Esophagus muscularis mucosa (tissue), 4 donors: ENCODE measurements at regions not wholly inside any gene's neighbourhood (a gene's known extent, or its start where the extent isn't known, plus 50 kb on each side); places are given as distances from the start of the nearest gene placed in this dataset.

Source experiments
- DNase-seq: peaks from one replicate; pipeline ENCODE4 v3.0.0-alpha.2; 2017; ENCODE audit errors: extremely low spot score
- H3K27ac ChIP-seq, 4 donors: fragments of 200-600 bp; sonication (generic); replicated peaks in 1 of 4; 1 replicate in 3 of 4; 2 replicates in 1 of 4; pipeline ENCODE4 v1.5.1; 2016 to 2019; ENCODE audit warnings: mild to moderate bottlenecking in 1 of 4
- H3K27me3 ChIP-seq, 4 donors: fragments of 200-600 bp; sonication (generic); one replicate each; pipeline versions ENCODE4 v1.5.1 to v1.6.0; 2016 to 2019
- H3K36me3 ChIP-seq, 4 donors: fragments of 200-600 bp; sonication (generic); one replicate each; pipeline ENCODE4 v1.5.1; 2016 to 2019
- H3K4me1 ChIP-seq, 4 donors: fragments of 200-600 bp; sonication (generic); one replicate each; pipeline ENCODE4 v1.5.1; 2016 to 2019
- H3K4me3 ChIP-seq, 4 donors: fragments of 200-600 bp; sonication (generic); 1 replicate in 2 of 4; 2 replicates in 2 of 4; pipeline ENCODE4 v1.5.1; 2016 to 2019; ENCODE audit warnings: mild to moderate bottlenecking in 4 of 4, moderate library complexity in 1 of 4
- H3K9me3 ChIP-seq, 4 donors: fragments of 200-600 bp; sonication (generic); 1 replicate in 3 of 4; 2 replicates in 1 of 4; pipeline ENCODE4 v1.5.1; 2016 to 2019
- EP300 ChIP-seq: sonication (generic); formaldehyde crosslinking; IDR thresholded peaks from one replicate; pipeline ENCODE4 v1.6.1; 2017; ENCODE audit warnings: antibody characterized with exemption
- POLR2A ChIP-seq: fragments of 450-650 bp; IDR thresholded peaks from one replicate; pipeline ENCODE4 v1.6.1; 2017; ENCODE audit warnings: antibody characterized with exemption, moderate library complexity, mild to moderate bottlenecking, low read depth
- POLR2AphosphoS5 ChIP-seq, 2 donors: sonication (generic); formaldehyde crosslinking; IDR thresholded peaks; one replicate each; pipeline ENCODE4 v1.6.1; 2017; ENCODE audit warnings: antibody characterized with exemption in 2 of 2
- WGBS: methylation state at CpG from one replicate; pipeline ENCODE4 v1.1.5; 2018; 5-methylcytosine and 5-hydroxymethylcytosine counted together
- intact Hi-C: fragments of 100-400 bp; cut with DNase I; formaldehyde crosslinking; loops from one replicate; pipeline ENCODE4 v1.15.1; 2023
- TF ChIP-seq, protein P1 (sequence below), 3 experiments: fragments of 200-600 bp in 2 of 3; fragments of 450-650 bp in 1 of 3; sonication (generic) in 2 of 3; IDR thresholded peaks; one replicate each; pipeline ENCODE4 v1.5.1; 2017 to 2019; ENCODE audit warnings: antibody characterized with exemption in 3 of 3, mild to moderate bottlenecking in 2 of 3, moderate library complexity in 1 of 3

DNA sequence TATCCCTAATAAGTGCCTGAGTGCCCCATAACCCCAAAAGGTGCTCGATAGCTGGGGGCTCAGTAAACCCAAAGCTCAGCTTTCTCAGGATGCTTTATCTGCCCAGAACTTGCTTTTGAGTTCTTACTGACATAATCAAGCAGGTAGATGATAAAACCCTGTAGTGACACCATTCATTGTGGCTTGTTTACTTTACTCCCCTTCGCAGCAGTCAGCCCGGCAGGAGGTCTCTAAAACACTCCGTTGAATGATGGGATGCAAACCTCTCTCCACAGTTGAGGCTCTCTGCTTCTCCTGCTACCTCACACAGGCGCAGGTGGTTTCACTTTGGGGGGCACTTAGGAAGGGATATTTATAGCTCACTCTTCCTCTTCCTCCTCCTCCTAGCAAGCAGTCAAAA is 349.4 kb downstream of the HLX start:
- TF ChIP-seq POLR2A (no peak), EP300 (no peak), POLR2AphosphoS5 (IDR thresholded peaks at IDR 0.05) (no peak)
- TF ChIP-seq, protein P1, sequence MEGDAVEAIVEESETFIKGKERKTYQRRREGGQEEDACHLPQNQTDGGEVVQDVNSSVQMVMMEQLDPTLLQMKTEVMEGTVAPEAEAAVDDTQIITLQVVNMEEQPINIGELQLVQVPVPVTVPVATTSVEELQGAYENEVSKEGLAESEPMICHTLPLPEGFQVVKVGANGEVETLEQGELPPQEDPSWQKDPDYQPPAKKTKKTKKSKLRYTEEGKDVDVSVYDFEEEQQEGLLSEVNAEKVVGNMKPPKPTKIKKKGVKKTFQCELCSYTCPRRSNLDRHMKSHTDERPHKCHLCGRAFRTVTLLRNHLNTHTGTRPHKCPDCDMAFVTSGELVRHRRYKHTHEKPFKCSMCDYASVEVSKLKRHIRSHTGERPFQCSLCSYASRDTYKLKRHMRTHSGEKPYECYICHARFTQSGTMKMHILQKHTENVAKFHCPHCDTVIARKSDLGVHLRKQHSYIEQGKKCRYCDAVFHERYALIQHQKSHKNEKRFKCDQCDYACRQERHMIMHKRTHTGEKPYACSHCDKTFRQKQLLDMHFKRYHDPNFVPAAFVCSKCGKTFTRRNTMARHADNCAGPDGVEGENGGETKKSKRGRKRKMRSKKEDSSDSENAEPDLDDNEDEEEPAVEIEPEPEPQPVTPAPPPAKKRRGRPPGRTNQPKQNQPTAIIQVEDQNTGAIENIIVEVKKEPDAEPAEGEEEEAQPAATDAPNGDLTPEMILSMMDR (IDR thresholded peaks at IDR 0.05): no peak
- Histone ChIP-seq H3K9me3 (peaks cover 0 to 7% (median 0%) of the 10 kb centered on the region in 4 donors), H3K36me3 (no peaks in the 10 kb centered on the region), H3K4me3 (no peak overlapping the region), H3K27me3 (no peaks in the 10 kb centered on the region), H3K27ac (no peak overlapping the region), H3K4me1 (peaks cover 14 to 46% (median 30%) of the 10 kb centered on the region in 4 donors)
- no peak for DNase-seq
- intact Hi-C loops: no loop called here
- 65% methylated on average over 5 of the region's 5 CpGs for WGBS

DNA sequence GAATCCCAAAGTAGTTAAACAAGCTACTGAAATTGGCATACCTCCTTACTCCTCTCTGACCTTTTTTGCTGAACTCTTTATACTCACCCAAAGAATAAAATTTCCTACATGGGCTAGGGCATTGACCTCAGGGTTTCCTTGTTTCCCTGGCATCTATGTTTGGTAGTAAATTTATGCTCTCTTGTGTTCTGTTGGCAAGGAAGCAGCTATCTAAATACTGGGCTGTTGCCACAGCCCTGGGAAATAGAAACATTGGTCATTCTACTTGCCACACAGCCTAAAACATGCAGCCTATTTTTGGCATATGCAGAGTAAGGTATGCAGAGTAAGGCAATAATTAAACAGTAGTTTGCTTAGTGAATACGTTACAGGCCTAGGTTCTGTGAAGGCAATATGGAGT is 351.4 kb downstream of the HLX start:
- DNase-seq: no peak
- WGBS: 29% methylated on average over 1 of the region's 1 CpG
- Histone ChIP-seq H3K9me3 (no peaks in the 10 kb centered on the region), H3K27ac (peak overlapping the region; percentile 5 to 68 (median 52)), H3K27me3 (no peaks in the 10 kb centered on the region), H3K4me3 (no peak overlapping the region), H3K36me3 (no peaks in the 10 kb centered on the region), H3K4me1 (peaks cover 16 to 55% (median 42%) of the 10 kb centered on the region in 4 donors)
- intact Hi-C loops: no loop called here
- peak; percentile 42 to 65 for TF ChIP-seq POLR2AphosphoS5 (IDR thresholded peaks at IDR 0.05)
- no peak for TF ChIP-seq EP300

DNA sequence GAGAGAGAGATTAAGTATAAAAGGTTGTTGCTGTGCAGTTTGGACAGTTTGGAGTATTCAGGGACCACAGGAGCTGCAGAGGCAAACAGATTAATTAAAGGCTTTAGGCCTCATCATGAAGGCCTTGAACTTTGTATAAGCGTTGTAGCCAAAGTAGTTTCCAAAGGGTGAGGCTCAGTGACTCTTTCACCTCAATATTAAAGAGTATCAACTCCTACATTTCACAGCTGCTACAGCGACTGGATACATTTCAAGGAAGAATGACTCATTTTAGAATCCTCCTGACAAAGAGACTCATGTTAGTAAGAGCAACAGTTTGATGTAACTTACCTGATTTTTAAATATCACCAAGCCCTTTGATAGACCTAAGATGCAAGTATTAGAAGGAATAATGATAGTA is 355.5 kb downstream of the HLX start:
- Histone ChIP-seq H3K36me3 (no peaks in the 10 kb centered on the region), H3K27me3 (no peaks in the 10 kb centered on the region), H3K4me1 (peaks cover 3 to 37% (median 28%) of the 10 kb centered on the region in 4 donors), H3K4me3 (no peak overlapping the region), H3K27ac (peak overlapping the region; percentile 28 to 54 (median 44)), H3K9me3 (no peaks in the 10 kb centered on the region)
- 26% methylated on average over 2 of the region's 2 CpGs for WGBS
- DNase-seq: no peak
- no peak for TF ChIP-seq EP300
- TF ChIP-seq, protein P1 (IDR thresholded peaks at IDR 0.05): no peak
- TF ChIP-seq POLR2A: no peak
- TF ChIP-seq POLR2AphosphoS5 (IDR thresholded peaks at IDR 0.05): no peak
- intact Hi-C loops: no loop called here

DNA sequence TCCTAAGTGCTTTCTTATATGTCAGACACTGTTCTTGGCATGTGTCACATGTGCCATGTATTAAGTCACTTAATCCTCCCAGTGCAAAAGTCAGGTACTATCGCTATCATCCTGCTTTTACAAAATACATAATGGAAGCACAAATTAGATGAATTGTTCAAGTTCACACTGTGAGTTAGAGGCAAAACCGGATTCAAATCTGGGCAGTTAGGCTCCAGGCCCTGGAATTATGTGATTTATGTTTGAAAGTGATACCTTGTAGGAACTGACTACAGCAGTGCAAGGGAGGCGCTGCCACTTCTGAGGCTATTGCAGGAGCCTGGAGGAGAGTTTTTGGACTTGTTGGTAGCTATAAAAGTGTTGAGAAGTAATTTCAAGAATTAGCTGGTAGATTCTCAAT is 358.3 kb downstream of the HLX start:
- DNase-seq: no peak
- H3K36me3 ChIP-seq: no peaks in the 10 kb centered on the region
- TF ChIP-seq POLR2A (no peak), POLR2AphosphoS5 (IDR thresholded peaks at IDR 0.05) (no peak), EP300 (no peak)
- TF ChIP-seq, protein P1 (IDR thresholded peaks at IDR 0.05): no peak
- no peaks in the 10 kb centered on the region for H3K27me3 ChIP-seq
- H3K9me3 ChIP-seq: no peaks in the 10 kb centered on the region
- intact Hi-C loops: no loop called here
- no peak overlapping the region for H3K4me3 ChIP-seq
- peaks cover 13 to 38% (median 32%) of the 10 kb centered on the region in 4 donors for H3K4me1 ChIP-seq
- WGBS: 97% methylated on average over 3 of the region's 3 CpGs
- no peak overlapping the region for H3K27ac ChIP-seq

DNA sequence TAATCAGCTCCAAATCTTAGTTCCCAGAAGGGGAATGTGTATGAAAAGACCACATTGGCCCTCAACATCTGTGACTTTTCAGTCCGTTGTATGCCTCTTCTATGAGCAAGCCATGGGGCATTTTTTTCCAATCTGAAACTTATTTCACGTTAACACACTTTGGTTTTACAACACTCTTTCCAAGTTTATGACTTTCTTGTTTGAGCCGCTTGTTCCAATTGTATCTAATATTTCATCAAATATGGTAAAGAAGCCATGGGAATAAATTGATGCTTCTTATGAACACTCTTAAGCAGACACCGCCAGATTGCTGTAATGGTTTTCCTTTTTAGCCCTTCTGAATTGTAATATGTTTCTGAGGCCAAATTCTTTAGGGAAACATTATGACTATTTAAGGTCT is 359.9 kb downstream of the HLX start:
- TF ChIP-seq EP300 (no peak), POLR2AphosphoS5 (IDR thresholded peaks at IDR 0.05) (no peak), POLR2A (no peak)
- TF ChIP-seq, protein P1 (IDR thresholded peaks at IDR 0.05): no peak
- Histone ChIP-seq H3K27me3 (no peaks in the 10 kb centered on the region), H3K36me3 (no peaks in the 10 kb centered on the region), H3K9me3 (no peaks in the 10 kb centered on the region), H3K4me1 (peaks cover 13 to 46% (median 35%) of the 10 kb centered on the region in 4 donors), H3K27ac (no peak overlapping the region), H3K4me3 (no peak overlapping the region)
- no peak for DNase-seq
- 93% methylated on average over 4 of the region's 4 CpGs for WGBS
- intact Hi-C loops: no loop called here
